HG03442 (cell line): ENCODE measurements at regions not wholly inside any gene's neighbourhood (a gene's known extent, or its start where the extent isn't known, plus 50 kb on each side); places are given as distances from the start of the nearest gene placed in this dataset.
"Not testable (repeated sequence)": the region's sequence is repeated elsewhere in the genome, so short reads cannot be mapped to it uniquely, and the experiment has no call there.

ENCODE experiments used
- ATAC-seq: cut with Tn5 transposase; IDR thresholded peaks from one replicate; pipeline ENCODE4 v1.9.1; 2021; ENCODE audit warnings: mild to moderate bottlenecking, moderate library complexity; ENCODE audit not compliant: unreplicated experiment

DNA sequence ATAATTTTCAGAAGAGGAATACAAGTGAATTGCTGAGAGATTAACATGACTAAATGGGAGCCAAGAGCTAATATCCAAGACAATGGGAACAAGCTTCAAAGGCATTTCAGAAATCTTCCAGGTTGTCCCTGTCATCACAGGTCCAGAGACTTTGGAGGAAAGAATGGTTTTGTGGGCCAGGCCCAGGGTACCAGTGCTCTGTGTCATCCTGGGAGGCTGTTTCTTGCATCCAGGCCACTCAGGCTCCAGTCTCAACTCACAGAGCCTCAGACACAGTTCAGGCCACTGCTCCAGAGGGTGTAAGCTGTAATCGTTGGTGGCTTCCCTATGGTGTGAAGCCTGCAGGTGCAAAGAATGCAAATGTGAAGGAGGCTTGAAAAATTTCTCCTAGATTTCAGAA lies 170.4 kb upstream of the NRG3 start:
- no peak for ATAC-seq

- ATAC-seq = no peak
Measured at GRCh38 chr10:81708416-81708815, 166.6 kb upstream of the NRG3 start.

GRCh38 chr10:81708929-81709328 lies 166.1 kb upstream of the NRG3 start:
- no peak for ATAC-seq

GRCh38 chr10:81722399-81722798 lies 152.6 kb upstream of the NRG3 start:
- ATAC-seq = no peak

GRCh38 chr10:81724431-81724830 lies 150.6 kb upstream of the NRG3 start:
- no peak for ATAC-seq

- ATAC-seq = no peak
Measured at GRCh38 chr10:81725851-81726250, 149.1 kb upstream of the NRG3 start.

DNA sequence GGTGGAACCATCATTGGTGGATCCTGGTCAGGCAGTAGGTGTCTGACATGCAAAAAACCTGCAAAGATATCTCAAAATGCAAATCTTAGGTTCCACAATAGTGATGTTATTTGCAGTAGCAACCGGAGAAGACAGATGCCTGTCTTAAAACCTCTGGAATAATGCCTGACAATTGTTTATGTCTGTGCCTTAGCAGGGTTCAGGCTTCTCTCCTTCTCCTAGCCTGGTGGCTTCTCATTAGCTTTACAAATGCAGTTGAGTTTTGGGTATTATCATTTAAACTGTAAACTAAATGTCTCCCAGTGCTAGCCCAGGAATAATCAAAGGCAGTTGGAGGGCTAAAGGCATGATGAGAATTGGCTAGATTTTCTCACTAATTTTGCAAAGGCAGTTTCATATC lies 146.3 kb upstream of the NRG3 start:
- ATAC-seq = no peak

GRCh38 chr10:81730891-81731290 lies 144.1 kb upstream of the NRG3 start:
- no peak for ATAC-seq

GRCh38 chr10:81733542-81733941 lies 141.5 kb upstream of the NRG3 start:
- ATAC-seq = no peak

DNA sequence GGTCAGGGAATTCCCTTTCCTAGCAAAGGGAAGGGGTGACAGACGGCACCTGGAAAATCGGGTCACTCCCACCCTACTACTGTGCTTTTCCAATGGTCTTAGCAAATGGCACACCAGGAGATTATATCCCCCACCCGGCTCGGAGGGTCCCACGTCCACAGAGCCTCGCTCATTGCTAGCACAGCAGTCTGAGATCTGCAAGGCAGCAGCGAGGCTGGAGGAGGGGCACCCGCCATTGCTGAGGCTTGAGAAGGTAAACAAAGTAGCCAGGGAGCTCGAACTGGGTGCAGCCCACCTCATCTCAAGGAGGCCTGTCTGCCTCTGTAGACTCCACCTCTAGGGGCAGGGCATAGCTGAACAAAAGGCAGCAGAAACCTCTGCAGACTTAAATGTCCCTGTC lies 139.8 kb upstream of the NRG3 start:
- not testable (repeated sequence) for ATAC-seq

- no peak for ATAC-seq
Measured at GRCh38 chr10:81759111-81759510, 115.9 kb upstream of the NRG3 start.

- no peak for ATAC-seq
Measured at GRCh38 chr10:81784111-81784597, 90.8 kb upstream of the NRG3 start.

DNA sequence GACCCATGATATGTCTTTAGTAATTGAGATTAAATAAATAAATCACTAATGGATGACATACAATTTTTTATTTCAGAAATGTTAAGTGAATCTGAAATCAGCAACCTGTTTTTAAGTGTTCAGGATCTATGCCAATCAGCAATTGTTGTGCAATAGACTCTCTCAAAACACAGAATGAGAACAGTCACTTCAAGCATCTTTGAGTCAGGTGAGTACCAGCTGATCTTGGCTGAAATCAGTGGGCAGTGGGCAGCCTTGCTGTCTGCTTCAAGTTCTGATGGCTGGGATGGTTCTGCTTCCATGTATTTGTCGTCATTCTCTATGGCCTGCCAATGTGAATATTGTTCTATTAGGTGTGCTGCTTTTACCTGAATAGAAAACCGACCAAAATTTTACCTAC lies 82.3 kb upstream of the NRG3 start:
- no peak for ATAC-seq

GRCh38 chr10:81806842-81807241 lies 68.2 kb upstream of the NRG3 start:
- ATAC-seq = no peak

DNA sequence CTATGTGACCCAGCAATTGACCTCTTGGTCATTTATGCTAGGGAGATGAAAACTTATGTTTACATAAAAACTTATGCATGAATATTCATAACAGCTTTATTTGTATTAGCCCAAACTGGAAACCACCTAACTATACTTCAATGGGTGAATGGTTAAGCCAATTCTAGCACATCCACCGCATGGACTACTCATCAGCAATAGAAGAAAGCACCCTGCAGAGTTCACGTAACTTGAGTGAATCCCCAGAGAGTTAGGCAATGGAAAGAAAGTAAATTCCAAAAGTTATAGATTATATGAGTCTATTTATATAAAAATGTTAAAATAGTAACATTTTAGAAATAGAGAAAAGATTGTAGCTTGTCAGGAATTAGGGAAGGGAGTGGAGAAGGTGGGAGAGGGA lies 60.2 kb upstream of the NRG3 start:
- ATAC-seq = no peak

DNA sequence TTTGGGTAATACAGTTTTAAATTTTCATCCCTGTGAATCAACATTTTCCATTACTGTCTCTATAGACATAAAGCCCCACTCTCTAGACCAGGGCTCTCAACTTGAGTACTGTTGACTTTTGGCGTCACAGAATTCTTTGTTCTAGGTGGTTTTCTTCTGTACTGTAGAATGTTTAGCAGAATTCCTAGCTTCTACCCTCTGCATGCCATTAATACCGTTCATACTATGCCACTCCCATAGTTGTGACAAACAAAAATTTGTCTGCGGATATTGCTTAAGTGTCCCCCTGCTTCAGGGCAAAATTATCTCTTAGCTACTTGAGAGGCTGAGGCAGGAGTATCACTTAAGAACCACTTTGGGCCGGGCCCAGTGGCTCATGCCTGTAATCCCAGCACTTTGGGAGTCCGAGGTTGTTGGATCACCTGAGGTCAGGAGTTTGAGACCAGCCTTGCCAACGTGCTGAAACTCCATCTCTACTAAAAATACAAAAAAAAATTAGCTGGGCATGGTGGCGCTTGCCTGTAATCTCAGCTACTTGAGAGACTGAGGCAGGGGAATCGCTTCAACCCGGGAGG lies 57.3 kb upstream of the NRG3 start:
- no peak for ATAC-seq

- no peak for ATAC-seq
Measured at GRCh38 chr10:81820418-81820817, 54.6 kb upstream of the NRG3 start.
